ENCODE measurements at regions not wholly inside any gene's neighbourhood (a gene's known extent, or its start where the extent isn't known, plus 50 kb on each side); places are given as distances from the start of the nearest gene placed in this dataset.

DNA sequence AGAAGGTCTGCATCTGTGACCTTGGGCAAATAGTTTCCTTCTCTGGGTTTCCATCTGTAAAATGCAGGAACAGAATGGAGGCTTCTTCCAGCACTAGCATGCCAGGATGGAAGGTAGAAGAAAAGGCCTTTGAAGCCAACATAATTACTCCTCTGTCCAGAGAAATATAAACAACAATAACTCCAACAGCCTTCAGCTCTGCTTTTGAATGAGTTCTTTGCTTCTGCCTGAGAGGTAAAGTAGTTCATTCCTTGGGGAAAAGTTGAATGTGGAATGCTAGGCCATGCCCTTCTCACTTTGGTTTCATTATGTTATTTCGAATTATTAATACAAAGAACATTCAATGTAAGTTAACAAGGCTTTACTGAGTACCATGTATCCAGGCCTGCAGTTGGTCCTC, 61.2 kb upstream of the BLID start:
- Histone ChIP-seq H3K9me1 (ENCODE audit: control insufficient read depth, extremely low read depth, insufficient read depth, low read length) (no peaks in the 10 kb centered on the region), H2AFZ (ENCODE audit: control insufficient read depth, low read length) (no peak overlapping the region), H3K4me2 (ENCODE audit: control insufficient read depth, extremely low read depth, insufficient read depth, low read depth, low read length) (peak overlapping the region; percentile 88), H3K4me3 (ENCODE audit: control insufficient read depth in 2 of 3, extremely low read depth in 1 of 3, insufficient read depth in 2 of 3, low read depth in 1 of 3, low read length in 3 of 3) (peak overlapping the region; percentile 13 to 97 (median 96)), H3K27me3 (ENCODE audit: control insufficient read depth, extremely low read depth, insufficient read depth, low read length) (no peaks in the 10 kb centered on the region), H3K79me2 (ENCODE audit: control insufficient read depth, insufficient read depth, low read length) (peaks cover 77% of the 10 kb centered on the region), H3K9ac (ENCODE audit: control insufficient read depth, extremely low read depth, insufficient read depth, low read length) (peak overlapping the region; percentile 38), H3K27ac (ENCODE audit: control insufficient read depth, insufficient read depth, low read length) (peak overlapping the region; percentile 46), H3K4me1 (ENCODE audit: control insufficient read depth, extremely low read depth, insufficient read depth, low read length) (peaks cover 61% of the 10 kb centered on the region), H3K36me3 (ENCODE audit: control insufficient read depth in 2 of 2, extremely low read depth in 1 of 2, insufficient read depth in 2 of 2, low read length in 2 of 2) (peaks cover 0 to 20% of the 10 kb centered on the region in 2 experiments), H3K9me3 (ENCODE audit: control insufficient read depth, low read depth, low read length) (no peaks in the 10 kb centered on the region), H4K20me1 (ENCODE audit: control insufficient read depth, extremely low read depth, insufficient read depth, low read length) (no peaks in the 10 kb centered on the region)
- dilution Hi-C loops (cut with MboI; ENCODE audit: extremely low pct_ligation_motif_present, low sequenced_read_pairs): no loop called here
- no peak for TF ChIP-seq EZH2 (IDR thresholded peaks at IDR 0.05; ENCODE audit: low read length)
- TF ChIP-seq, protein P1, sequence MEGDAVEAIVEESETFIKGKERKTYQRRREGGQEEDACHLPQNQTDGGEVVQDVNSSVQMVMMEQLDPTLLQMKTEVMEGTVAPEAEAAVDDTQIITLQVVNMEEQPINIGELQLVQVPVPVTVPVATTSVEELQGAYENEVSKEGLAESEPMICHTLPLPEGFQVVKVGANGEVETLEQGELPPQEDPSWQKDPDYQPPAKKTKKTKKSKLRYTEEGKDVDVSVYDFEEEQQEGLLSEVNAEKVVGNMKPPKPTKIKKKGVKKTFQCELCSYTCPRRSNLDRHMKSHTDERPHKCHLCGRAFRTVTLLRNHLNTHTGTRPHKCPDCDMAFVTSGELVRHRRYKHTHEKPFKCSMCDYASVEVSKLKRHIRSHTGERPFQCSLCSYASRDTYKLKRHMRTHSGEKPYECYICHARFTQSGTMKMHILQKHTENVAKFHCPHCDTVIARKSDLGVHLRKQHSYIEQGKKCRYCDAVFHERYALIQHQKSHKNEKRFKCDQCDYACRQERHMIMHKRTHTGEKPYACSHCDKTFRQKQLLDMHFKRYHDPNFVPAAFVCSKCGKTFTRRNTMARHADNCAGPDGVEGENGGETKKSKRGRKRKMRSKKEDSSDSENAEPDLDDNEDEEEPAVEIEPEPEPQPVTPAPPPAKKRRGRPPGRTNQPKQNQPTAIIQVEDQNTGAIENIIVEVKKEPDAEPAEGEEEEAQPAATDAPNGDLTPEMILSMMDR (optimal IDR thresholded peaks at IDR 0.05 in 1 of 3, IDR thresholded peaks at IDR 0.05 in 1 of 3, conservative IDR thresholded peaks at IDR 0.05 in 1 of 3; ENCODE audit: extremely low read depth in 1 of 3, insufficient read depth in 2 of 3, low read length in 3 of 3): no peak
- DNase-seq (ENCODE audit: low read depth, low spot score) (no peak), FAIRE-seq (peak; percentile 56)

DNA sequence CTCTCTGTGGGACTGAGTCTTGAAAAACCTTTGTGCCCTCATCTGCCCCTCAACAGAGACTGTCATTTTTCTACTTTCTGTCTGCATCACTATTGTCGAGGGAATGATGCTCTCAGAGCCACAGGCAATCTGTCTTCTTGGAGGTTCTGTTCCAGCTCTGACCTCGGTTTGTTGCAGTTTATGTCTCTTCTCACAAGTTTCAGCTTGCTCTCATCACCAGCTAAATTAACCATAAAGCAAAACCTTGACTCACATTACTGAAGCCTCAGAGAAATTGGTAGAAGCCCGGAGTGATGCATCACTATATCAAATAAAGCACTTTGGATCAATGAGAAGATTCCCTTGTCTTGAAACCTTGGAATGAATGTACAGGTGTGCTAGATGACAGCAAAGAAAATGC, 60.6 kb upstream of the BLID start:
- H3K9me3 ChIP-seq (ENCODE audit: control insufficient read depth, low read depth, low read length): no peaks in the 10 kb centered on the region
- H3K4me3 ChIP-seq (ENCODE audit: control insufficient read depth in 2 of 3, extremely low read depth in 1 of 3, insufficient read depth in 2 of 3, low read depth in 1 of 3, low read length in 3 of 3): peak overlapping the region in 2 of 3 experiments; percentile 96 to 97
- H3K27me3 ChIP-seq (ENCODE audit: control insufficient read depth, extremely low read depth, insufficient read depth, low read length): no peaks in the 10 kb centered on the region
- no peaks in the 10 kb centered on the region for H3K9me1 ChIP-seq (ENCODE audit: control insufficient read depth, extremely low read depth, insufficient read depth, low read length)
- dilution Hi-C loops (cut with MboI; ENCODE audit: extremely low pct_ligation_motif_present, low sequenced_read_pairs): no loop called here
- H3K4me1 ChIP-seq (ENCODE audit: control insufficient read depth, extremely low read depth, insufficient read depth, low read length): peaks cover 55% of the 10 kb centered on the region
- no peaks in the 10 kb centered on the region for H4K20me1 ChIP-seq (ENCODE audit: control insufficient read depth, extremely low read depth, insufficient read depth, low read length)
- peaks cover 0 to 20% of the 10 kb centered on the region in 2 experiments for H3K36me3 ChIP-seq (ENCODE audit: control insufficient read depth in 2 of 2, extremely low read depth in 1 of 2, insufficient read depth in 2 of 2, low read length in 2 of 2)
- peak overlapping the region; percentile 88 for H3K4me2 ChIP-seq (ENCODE audit: control insufficient read depth, extremely low read depth, insufficient read depth, low read depth, low read length)
- no peak for TF ChIP-seq EZH2 (IDR thresholded peaks at IDR 0.05; ENCODE audit: low read length)
- TF ChIP-seq, protein P1 (optimal IDR thresholded peaks at IDR 0.05 in 1 of 3, IDR thresholded peaks at IDR 0.05 in 1 of 3, conservative IDR thresholded peaks at IDR 0.05 in 1 of 3; ENCODE audit: extremely low read depth in 1 of 3, insufficient read depth in 2 of 3, low read length in 3 of 3): no peak
- DNase-seq (ENCODE audit: low read depth, low spot score) (no peak), FAIRE-seq (peak; percentile 90)
- no peak overlapping the region for H2AFZ ChIP-seq (ENCODE audit: control insufficient read depth, low read length)
- H3K79me2 ChIP-seq (ENCODE audit: control insufficient read depth, insufficient read depth, low read length): peaks cover 78% of the 10 kb centered on the region
- peak overlapping the region; percentile 46 for H3K27ac ChIP-seq (ENCODE audit: control insufficient read depth, insufficient read depth, low read length)
- peak overlapping the region; percentile 38 for H3K9ac ChIP-seq (ENCODE audit: control insufficient read depth, extremely low read depth, insufficient read depth, low read length)
